ENCODE measurements at regions not wholly inside any gene's neighbourhood (a gene's known extent, or its start where the extent isn't known, plus 50 kb on each side); places are given as distances from the start of the nearest gene placed in this dataset.
"Not testable (repeated sequence)": the region's sequence is repeated elsewhere in the genome, so short reads cannot be mapped to it uniquely, and the experiment has no call there.

DNA sequence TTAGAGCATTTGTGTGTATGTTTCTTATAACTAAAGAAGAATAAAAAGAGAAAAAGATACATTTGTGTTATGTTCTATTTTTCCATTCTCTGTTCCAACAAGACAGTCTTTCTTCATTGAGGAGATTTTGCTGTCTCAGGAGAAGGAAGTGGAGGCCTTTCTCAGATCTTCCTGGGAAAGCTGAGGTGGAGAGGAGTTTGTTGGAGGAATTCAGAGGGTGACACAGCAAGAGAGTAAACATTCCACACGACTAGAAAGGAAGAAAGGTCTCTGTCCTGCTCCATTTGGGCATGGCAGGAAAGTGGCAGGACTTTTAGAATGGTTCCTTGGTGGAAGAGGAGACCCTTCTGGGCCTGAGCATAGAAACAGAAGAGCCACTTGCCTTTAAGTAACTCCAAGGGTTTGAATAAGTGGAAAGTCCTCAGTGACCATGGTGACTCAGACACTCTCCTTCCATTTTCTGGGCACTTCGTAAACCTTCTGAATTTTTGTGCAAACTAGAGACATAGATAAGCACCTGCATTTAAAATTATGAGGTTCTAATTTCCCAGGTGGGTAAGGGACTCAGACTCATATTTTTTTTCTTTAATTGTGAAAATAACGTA lies 52.3 kb upstream of the COL5A2 start:
- in situ Hi-C loops (cut with MboI; ENCODE audit: low sequenced_read_pairs, unreplicated experiment): no loop called here
- TF ChIP-seq, protein P1, sequence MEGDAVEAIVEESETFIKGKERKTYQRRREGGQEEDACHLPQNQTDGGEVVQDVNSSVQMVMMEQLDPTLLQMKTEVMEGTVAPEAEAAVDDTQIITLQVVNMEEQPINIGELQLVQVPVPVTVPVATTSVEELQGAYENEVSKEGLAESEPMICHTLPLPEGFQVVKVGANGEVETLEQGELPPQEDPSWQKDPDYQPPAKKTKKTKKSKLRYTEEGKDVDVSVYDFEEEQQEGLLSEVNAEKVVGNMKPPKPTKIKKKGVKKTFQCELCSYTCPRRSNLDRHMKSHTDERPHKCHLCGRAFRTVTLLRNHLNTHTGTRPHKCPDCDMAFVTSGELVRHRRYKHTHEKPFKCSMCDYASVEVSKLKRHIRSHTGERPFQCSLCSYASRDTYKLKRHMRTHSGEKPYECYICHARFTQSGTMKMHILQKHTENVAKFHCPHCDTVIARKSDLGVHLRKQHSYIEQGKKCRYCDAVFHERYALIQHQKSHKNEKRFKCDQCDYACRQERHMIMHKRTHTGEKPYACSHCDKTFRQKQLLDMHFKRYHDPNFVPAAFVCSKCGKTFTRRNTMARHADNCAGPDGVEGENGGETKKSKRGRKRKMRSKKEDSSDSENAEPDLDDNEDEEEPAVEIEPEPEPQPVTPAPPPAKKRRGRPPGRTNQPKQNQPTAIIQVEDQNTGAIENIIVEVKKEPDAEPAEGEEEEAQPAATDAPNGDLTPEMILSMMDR (IDR thresholded peaks at IDR 0.05; ENCODE audit: borderline replicate concordance, control extremely low read depth, extremely low read depth, insufficient read depth, missing control alignments): no peak
- no peak for DNase-seq (ENCODE audit: low spot score)

DNA sequence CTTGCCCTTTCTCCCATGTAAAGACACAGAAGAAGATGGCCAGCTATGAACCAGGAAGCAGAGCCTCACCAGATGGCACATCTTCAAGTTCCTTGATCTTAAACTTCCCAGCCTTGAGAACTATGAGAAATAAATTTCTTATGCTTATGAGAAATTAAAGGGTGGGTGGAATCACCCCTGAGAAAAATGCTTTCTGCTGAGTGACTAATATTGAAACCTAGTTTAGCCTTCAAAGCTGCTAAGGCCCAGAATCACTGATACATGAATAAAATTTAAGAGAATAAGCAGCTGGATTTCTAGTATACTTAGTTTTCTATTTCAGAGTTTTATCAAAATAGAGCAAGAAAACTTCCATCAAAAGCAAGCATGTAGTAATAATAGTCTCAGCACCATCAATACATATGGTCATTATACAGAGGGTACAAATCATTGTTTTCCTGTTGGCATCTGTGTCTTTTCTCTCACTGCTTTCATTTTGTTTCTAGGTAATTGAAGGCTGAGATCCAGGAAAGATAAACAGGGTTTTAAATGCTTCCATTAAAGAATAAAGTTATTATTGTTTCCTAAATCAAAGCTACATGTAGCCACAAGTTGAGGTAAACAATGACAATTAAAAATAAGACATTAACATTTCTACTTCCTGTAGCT lies 53.3 kb upstream of the COL5A2 start:
- in situ Hi-C loops (cut with MboI; ENCODE audit: low sequenced_read_pairs, unreplicated experiment): no loop called here
- TF ChIP-seq, protein P1 (IDR thresholded peaks at IDR 0.05; ENCODE audit: borderline replicate concordance, control extremely low read depth, extremely low read depth, insufficient read depth, missing control alignments): no peak
- DNase-seq (ENCODE audit: low spot score): peak; percentile 12

DNA sequence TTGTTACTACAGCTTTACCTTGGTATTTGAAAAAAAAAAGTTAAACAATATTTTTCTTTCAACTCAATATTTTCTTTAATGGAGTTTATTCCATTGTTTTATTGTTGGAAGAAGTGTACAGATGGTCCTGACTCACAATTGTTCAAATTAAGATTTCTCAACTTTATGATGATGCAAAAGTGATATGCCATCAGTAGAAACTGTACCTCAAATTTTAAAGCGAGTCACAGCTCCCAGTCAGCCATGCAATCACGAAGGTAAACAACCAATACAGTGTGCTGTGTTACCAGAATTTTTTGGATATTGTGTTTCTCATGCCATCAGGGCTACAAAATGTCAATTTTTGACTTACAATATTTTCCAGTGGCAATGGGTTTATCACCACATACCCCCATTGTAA lies 54.0 kb upstream of the COL5A2 start:
- TF ChIP-seq, protein P1 (IDR thresholded peaks at IDR 0.05; ENCODE audit: borderline replicate concordance, control extremely low read depth, extremely low read depth, insufficient read depth, missing control alignments): no peak
- DNase-seq (ENCODE audit: low spot score): no peak
- in situ Hi-C loops (cut with MboI; ENCODE audit: low sequenced_read_pairs, unreplicated experiment): no loop called here

DNA sequence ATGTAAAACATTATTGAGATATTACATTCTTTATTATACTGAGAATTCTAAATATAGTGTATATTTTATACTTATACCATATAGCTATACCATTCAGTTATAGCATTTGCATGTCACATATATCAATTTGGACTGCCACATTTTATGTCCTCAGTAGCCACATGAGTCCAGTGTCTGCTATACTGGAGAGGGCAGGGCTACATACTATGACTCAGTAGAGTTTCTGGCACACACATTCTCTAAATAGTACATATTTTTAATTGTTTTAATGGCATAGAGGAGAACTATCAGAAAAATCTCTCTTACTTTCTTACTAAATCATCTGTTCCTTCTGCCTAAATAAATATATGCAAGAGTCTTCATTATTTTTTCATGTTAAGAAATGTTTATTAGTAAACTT lies 55.4 kb upstream of the COL5A2 start:
- DNase-seq (ENCODE audit: low spot score): no peak
- TF ChIP-seq, protein P1 (IDR thresholded peaks at IDR 0.05; ENCODE audit: borderline replicate concordance, control extremely low read depth, extremely low read depth, insufficient read depth, missing control alignments): no peak
- in situ Hi-C loops (cut with MboI; ENCODE audit: low sequenced_read_pairs, unreplicated experiment): no loop called here

DNA sequence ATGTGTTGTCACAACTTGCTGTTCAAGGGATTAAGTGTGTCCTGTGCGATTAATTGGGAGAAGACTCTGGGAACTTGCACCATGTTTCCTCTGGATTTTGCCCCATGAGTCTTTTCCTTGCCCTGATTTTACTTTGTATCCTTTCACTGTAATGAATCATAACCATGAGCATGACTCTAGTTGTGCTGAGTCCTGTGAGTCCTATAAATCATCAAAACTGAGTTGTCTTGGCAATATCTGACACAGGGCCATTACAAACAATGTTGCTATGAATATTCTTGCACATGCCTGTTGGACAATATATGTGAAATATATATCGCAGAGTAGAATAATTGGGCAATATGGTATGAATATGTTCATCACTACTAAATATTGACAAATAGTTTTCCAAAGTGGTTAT lies 56.5 kb upstream of the COL5A2 start:
- in situ Hi-C loops (cut with MboI; ENCODE audit: low sequenced_read_pairs, unreplicated experiment): no loop called here
- no peak for DNase-seq (ENCODE audit: low spot score)
- TF ChIP-seq, protein P1 (IDR thresholded peaks at IDR 0.05; ENCODE audit: borderline replicate concordance, control extremely low read depth, extremely low read depth, insufficient read depth, missing control alignments): no peak

DNA sequence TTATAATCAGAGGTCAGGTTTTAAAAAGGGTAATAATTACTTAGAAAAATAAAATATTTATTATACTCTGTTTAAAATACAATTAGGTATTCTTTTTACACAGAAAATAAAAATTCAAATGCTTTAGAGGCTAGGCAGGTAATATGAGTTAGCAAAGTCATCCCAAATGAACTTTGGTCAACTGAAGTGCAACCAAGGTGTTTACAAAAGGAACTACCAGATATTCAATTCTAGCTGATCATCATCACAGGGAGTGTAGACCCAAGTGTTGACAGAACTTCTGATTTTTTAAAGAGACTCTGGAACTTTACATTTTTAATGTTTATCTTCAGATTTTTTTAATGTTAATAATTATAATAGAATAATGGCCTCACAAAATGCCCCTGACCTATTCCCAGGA lies 59.3 kb upstream of the COL5A2 start:
- in situ Hi-C loops (cut with MboI; ENCODE audit: low sequenced_read_pairs, unreplicated experiment): no loop called here
- TF ChIP-seq, protein P1 (IDR thresholded peaks at IDR 0.05; ENCODE audit: borderline replicate concordance, control extremely low read depth, extremely low read depth, insufficient read depth, missing control alignments): no peak
- DNase-seq (ENCODE audit: low spot score): no peak

DNA sequence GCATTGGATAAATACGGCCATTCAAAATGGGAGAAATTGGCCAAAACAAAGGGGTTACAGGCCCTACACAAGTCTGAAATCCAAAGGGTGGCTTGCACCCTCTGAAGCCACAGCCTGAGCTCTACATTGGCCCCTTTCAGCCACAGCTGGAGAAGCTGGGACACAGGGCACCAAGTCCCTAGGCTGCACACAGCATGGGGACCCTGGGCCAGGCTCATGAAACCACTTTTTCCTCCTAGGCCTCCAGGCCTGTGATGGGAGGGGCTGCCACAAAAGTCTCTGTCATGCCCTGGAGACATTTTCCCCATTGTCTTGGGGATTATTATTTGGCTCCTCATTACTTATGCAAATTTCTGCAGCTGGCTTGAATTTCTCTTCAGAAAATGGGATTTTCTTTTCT lies 64.3 kb upstream of the COL5A2 start:
- in situ Hi-C loops (cut with MboI; ENCODE audit: low sequenced_read_pairs, unreplicated experiment); DNase-seq (ENCODE audit: low spot score): not testable (repeated sequence)

All from GM13976 (cell line).